ENCODE measurements at regions not wholly inside any gene's neighbourhood (a gene's known extent, or its start where the extent isn't known, plus 50 kb on each side); places are given as distances from the start of the nearest gene placed in this dataset.
"Not testable (repeated sequence)": the region's sequence is repeated elsewhere in the genome, so short reads cannot be mapped to it uniquely, and the experiment has no call there.

GRCh38 chr5:165370233-165370632 is 1864.8 kb downstream of the MAT2B start:
- no peak for DNase-seq

GRCh38 chr5:165370794-165371193 is 1865.4 kb downstream of the MAT2B start:
- DNase-seq, result no peak

- DNase-seq, result no peak
Measured at GRCh38 chr5:165375201-165375600, 1869.8 kb downstream of the MAT2B start.

GRCh38 chr5:165393839-165394238 is 1888.4 kb downstream of the MAT2B start:
- no peak for DNase-seq

DNA sequence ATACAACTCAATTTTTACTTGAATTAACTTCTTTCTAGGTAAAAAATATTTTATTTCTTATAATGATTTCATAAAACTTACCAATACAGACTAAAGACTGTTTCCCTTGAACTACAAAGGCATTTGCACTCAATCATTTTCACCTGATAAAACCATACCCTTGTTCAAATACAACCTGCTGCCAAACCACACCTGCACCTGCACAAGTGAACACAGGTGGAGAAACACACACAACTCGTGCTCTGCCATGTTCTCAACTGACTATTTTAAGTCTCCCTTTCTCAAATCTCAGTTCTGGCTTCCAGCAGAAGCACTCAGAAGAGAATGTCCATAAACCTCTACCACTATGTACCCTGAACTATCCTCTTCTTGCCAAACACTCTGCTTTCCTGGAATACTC is 1892.1 kb downstream of the MAT2B start:
- DNase-seq, result no peak

- no peak for DNase-seq
Measured at GRCh38 chr5:165400086-165400485, 1894.7 kb downstream of the MAT2B start.

- no peak for DNase-seq
Measured at GRCh38 chr5:165404917-165405316, 1899.5 kb downstream of the MAT2B start.

DNA sequence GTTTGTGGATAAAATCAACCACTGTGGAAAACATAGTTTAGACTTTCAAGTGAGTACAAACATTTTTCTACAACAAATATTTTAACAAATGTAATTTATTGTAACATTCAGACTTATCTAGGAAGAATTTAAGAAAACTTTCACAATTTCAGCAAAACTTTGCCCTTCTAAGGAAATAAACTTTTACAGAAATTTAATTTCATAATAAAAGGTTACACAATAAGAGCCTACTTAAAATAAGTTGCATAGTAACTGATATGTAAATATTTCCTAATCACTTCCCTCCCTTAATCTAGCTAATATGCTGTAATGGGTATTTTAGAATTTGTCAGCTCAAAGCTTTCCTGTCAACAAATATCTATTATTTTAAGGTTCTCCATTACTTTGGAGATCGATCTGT is 1899.9 kb downstream of the MAT2B start:
- DNase-seq, result no peak

DNA sequence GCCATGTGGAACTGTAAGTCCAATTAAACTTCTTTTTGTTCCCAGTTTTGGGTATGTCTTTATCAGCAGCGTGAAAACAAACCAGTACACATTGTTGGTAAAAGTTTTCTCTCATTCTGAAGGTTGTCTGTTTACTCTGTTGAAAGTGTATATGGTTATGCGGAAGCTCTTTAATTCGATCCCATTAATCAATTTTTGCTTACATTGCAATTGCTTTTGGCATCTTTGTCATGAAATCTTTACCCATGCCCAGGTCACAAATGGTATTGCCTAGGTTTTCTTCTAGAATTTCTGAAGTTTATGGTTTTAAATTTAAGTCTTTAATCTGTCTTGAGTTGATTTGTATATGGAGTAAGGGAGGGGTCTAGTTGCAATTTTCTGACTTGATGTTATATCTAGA is 1901.9 kb downstream of the MAT2B start:
- no peak for DNase-seq

- no peak for DNase-seq
Measured at GRCh38 chr5:165410476-165410875, 1905.1 kb downstream of the MAT2B start.

DNA sequence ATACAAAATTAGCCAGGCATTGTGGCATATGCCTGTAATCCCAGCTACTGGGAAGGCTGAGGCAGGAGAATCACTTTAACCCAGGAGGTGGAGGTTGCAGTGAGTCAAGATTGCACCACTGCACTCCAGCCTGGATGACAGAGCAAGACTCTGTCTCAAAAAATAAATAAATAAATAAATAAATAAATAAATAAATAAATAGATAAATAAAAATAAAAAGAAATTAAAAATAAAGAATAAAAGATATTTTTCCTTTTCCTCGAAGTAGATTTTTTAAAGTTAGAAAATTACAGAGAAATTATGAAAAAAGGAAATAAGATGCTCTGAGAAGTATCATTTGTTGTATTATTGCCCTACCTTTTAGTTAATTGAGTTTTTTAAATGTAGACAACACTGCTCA is 1906.1 kb downstream of the MAT2B start:
- DNase-seq, result not testable (repeated sequence)

DNA sequence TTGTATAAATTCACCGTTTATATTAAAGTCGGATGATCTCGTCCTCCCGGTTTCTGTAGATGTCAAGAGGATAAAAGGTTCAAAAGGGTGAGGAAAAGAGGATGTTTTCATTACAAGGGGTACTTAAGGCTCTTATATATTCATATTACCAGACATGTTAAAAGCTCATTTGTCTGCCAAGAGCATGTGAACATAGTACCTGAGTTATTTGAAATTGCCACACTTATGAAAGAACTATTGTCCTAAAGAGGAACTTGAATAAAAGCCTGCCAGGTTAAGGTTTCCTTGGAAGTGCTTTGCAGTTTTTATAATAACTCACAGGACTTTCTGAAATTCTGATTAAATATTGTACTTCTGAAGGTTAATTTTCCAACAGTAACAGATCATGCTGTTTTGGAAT is 1915.1 kb downstream of the MAT2B start:
- no peak for DNase-seq

GRCh38 chr5:165423697-165424299 is 1918.4 kb downstream of the MAT2B start:
- DNase-seq, result no peak

DNA sequence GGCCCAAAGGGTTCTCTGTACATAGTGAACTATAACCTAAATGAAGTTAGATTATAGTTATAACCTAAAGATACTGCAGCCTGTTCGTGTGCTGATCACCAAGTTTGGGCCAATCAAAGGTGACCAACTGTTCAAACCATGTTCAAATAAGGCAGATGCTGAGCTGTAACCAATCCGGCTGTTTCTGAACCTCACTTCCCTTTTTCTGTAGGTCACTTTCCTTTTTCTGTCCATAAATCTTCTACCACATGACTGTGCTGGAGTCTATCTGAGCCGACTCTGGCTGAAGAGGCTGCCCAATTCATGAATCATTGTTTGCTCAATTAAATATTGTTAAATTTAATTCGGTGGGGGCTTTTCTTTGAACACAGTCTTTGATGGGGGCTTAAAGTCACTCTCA is 1920.2 kb downstream of the MAT2B start:
- DNase-seq, result no peak

- no peak for DNase-seq
Measured at GRCh38 chr5:165448753-165449152, 1943.3 kb downstream of the MAT2B start.

DNA sequence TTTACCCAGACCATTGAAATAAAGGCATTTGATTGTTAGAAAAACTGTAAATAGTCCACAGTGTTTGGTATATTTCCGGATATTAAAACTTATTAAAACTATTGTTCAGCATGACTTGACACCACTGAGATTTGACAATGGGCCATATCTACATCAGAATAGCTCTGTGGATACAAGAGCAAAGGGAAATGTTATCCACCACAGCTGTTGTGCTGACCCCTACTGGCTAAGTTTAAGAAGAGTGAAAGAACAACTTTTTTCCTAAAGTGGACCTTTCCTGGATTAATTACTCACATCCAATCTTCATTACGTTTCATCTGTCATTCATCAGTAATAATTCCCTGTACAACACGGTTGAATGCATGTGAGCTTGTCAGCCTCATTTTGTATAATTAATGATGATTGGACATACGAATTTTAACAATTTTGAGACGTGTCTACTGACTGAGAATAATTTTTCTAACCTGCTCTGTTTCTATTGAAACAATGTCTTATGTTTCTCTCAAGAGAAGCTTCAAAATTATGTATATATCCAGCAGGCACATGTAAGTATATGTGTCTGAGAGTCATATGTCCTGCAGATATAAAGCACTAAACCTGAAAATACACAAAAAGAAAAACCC is 1952.6 kb downstream of the MAT2B start:
- no peak for DNase-seq

DNA sequence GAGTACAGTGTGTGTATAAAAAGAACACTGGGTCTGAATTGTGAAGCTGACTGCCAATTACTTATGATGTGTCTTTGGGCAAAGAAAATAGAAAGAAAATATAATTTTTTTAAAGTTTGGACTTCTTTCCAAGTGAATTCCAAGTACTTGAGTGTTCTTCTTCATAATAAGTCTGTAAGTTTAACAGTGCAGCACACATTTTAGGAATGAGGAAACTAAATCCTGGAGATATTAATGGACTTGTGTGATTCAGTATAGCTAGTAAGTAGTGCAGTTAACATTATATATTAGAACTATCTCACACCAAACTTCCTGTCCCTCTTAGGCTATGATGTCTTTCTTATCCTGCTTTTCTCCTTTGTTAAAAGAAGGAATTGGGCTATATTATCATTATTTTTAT is 1953.8 kb downstream of the MAT2B start:
- DNase-seq, result no peak

DNA sequence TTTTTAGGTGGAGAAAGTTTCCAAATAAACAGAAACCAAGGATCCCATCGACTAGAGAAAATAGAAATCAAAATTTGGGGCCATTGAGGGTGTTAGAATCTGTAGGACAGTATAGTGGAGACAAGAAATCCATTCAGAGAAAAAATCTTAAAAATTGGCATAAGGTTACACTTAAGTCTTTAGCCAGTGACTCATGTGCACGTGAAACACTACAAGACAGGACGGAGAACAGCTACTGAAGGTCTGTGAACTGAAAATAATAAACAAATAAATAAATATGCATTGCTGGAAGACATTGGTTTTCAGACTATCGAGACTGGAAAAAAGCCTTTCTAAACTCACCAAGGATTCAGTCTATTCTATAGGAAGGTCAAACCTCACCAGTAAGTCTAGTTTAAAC is 1955.5 kb downstream of the MAT2B start:
- DNase-seq, result no peak

- no peak for DNase-seq
Measured at GRCh38 chr5:165477546-165477945, 1972.1 kb downstream of the MAT2B start.

DNA sequence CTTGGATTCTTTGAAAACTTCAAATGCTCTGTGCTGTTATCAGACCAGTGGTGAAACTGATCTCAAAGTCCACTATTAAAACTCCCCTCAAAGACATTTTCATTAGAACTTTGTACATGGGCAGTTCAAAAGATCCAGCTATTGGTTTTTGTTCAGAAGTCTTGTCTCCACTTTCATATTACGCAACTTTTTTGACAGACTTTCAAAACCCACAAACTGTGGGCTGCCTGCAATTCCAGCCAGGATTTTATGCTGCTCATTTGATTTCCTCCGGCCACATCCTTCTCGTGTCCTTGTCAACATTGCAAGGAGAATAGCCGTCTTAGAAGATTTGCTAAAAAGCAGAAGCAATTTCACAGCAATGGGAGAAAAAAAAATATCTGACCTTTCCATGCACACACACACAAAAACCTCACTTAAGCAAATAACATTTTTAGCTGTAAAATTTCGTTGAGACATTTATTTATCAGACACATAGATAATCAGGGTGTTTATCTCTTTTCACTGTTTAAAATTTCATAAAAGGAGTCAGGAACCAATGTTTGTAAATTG is 1990.5 kb downstream of the MAT2B start:
- no peak for DNase-seq

- DNase-seq, result peak; percentile 1
Measured at GRCh38 chr5:165497707-165498106, 1992.3 kb downstream of the MAT2B start.

- DNase-seq, result no peak
Measured at GRCh38 chr5:165502893-165503691, 1997.7 kb downstream of the MAT2B start.

DNA sequence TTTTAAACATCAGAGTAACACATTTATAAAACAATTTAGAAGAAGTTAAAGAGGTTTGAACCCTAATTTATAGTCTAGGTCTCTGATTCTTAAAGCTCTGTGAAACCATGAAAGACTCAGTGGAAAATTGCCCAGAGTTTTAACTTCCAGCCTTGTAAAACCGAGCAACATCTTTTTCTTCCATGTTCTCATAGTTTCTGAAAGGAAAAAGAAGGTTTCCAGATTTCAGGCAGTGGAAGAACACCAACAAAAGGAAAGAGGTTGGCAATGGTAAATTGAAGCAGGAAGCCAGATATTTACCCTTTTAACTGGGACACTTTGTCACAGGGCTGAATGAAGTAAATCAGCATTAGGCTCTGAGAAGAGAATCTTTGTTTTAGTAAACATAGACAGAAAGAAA is 1999.3 kb downstream of the MAT2B start:
- DNase-seq, result no peak

DNA sequence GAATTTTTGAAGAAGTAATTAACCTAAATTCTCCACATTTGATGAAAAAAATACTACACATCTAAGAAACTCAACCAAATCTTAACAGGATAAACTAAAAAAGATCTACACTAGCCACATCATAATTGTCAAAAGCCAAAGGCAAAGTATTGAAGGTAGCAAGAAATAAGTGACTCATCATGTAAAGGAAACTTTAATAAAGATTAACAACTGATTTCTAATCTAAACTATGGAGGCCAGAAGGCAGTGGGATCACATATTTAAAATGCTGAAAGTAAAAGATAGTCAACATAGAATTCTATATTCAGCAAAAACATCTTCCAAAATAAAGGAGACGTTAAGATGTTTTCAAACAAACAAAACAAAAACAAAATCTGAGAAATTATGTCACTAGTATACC is 2002.9 kb downstream of the MAT2B start:
- no peak for DNase-seq

Measured in NCI-H1436 (cell line).